H1 (cell line): ENCODE measurements at regions not wholly inside any gene's neighbourhood (a gene's known extent, or its start where the extent isn't known, plus 50 kb on each side); places are given as distances from the start of the nearest gene placed in this dataset.

ENCODE experiments used
- CTCF ChIA-PET: fragments of 300-600 bp; sonication (Branson Sonifier 250); formaldehyde crosslinking; loops from one replicate; lab custom pipeline; 2021; ENCODE audit not compliant: partially characterized antibody; lab: Charles Lee
- POLR2A ChIA-PET: fragments of 300-600 bp; sonication (Branson Sonifier 250); formaldehyde crosslinking; loops from one replicate; lab custom pipeline; 2021; ENCODE audit warnings: inconsistent platforms; ENCODE audit not compliant: partially characterized antibody; lab: Charles Lee
- DNase-seq, 2 experiments: peaks; one replicate each; pipeline versions ENCODE4 v3.0.0 to v3.0.0-alpha.2; 2010 to 2022; ENCODE audit warnings: low spot score in 2 of 2, low read depth in 1 of 2, mixed read lengths in 1 of 2
- FAIRE-seq: peaks from 2 replicates; lab custom pipeline; 2011; peaks lifted over from hg19 to GRCh38; lab: Jason Lieb, UNC
- H2AFZ ChIP-seq: 2 replicates; pipeline ENCODE4 v1.8.1; 2012; ENCODE audit warnings: low read length, inconsistent platforms
- H2AK5ac ChIP-seq: 2 replicates; pipeline ENCODE4 v1.6.1; 2013; ENCODE audit warnings: low read depth, low read length
- H2BK120ac ChIP-seq: replicated peaks from 2 replicates; pipeline ENCODE3; 2013; ENCODE audit warnings: low read depth, low read length, inconsistent platforms
- H2BK12ac ChIP-seq: 2 replicates; pipeline ENCODE4 v1.6.1; 2013; ENCODE audit warnings: low read depth, low read length
- H2BK15ac ChIP-seq: 2 replicates; pipeline ENCODE4 v1.6.1; 2013; ENCODE audit warnings: low read length
- H2BK20ac ChIP-seq: 2 replicates; pipeline ENCODE4 v1.6.1; 2013; ENCODE audit warnings: low read length
- H2BK5ac ChIP-seq: 2 replicates; pipeline ENCODE4 v1.6.1; 2013; ENCODE audit warnings: low read depth, low read length
- H3K14ac ChIP-seq: 2 replicates; pipeline ENCODE4 v1.6.1; 2013; ENCODE audit warnings: inconsistent platforms; ENCODE audit not compliant: insufficient read length
- H3K18ac ChIP-seq: 2 replicates; pipeline ENCODE4 v1.6.1; 2013; ENCODE audit warnings: low read length; ENCODE audit errors: extremely low read depth
- H3K23ac ChIP-seq: 2 replicates; pipeline ENCODE4 v1.6.1; 2013; ENCODE audit warnings: inconsistent platforms; ENCODE audit not compliant: insufficient read length
- H3K23me2 ChIP-seq: 2 replicates; pipeline ENCODE4 v1.6.1; 2013; ENCODE audit warnings: low read depth, low read length
- H3K27ac ChIP-seq: 2 replicates; pipeline ENCODE4 v1.6.1; 2011; ENCODE audit warnings: low read depth, low read length, inconsistent platforms
- H3K27me3 ChIP-seq, 4 experiments: replicated peaks in 1 of 4; 1 replicate in 1 of 4; 2 replicates in 3 of 4; pipeline versions ENCODE4 v1.6.1 to v1.8.1; 2011 to 2013; ENCODE audit warnings: low read length in 3 of 4, mild to moderate bottlenecking in 3 of 4, inconsistent platforms in 2 of 4, mixed read lengths in 2 of 4, moderate library complexity in 1 of 4; ENCODE audit not compliant: control insufficient read depth in 3 of 4, insufficient read depth in 3 of 4; ENCODE audit errors: extremely low read depth in 1 of 4
- H3K36me3 ChIP-seq, 4 experiments: 2 replicates each; pipeline versions ENCODE4 v1.6.1 to v1.8.1; 2011 to 2013; ENCODE audit warnings: mild to moderate bottlenecking in 4 of 4, low read length in 3 of 4, moderate library complexity in 2 of 4, control low read depth in 1 of 4, inconsistent platforms in 1 of 4; ENCODE audit not compliant: insufficient read depth in 4 of 4, control insufficient read depth in 2 of 4
- H3K4ac ChIP-seq: replicated peaks from 2 replicates; pipeline ENCODE3; 2013; ENCODE audit warnings: low read length, low read depth, mixed read lengths, inconsistent platforms; ENCODE audit not compliant: insufficient read length
- H3K4me1 ChIP-seq, 4 experiments: replicated peaks in 1 of 4; 1 replicate in 1 of 4; 2 replicates in 3 of 4; pipeline versions ENCODE4 v1.6.1 to v1.8.1; 2011 to 2013; ENCODE audit warnings: low read length in 3 of 4, inconsistent platforms in 2 of 4, mixed read lengths in 1 of 4; ENCODE audit not compliant: insufficient read depth in 4 of 4, control insufficient read depth in 3 of 4
- H3K4me2 ChIP-seq, 2 experiments: 2 replicates each; pipeline versions ENCODE4 v1.6.1 to v1.8.1; 2011 to 2013; ENCODE audit warnings: low read depth in 2 of 2, low read length in 2 of 2, control low read depth in 1 of 2, inconsistent platforms in 1 of 2, mild to moderate bottlenecking in 1 of 2; ENCODE audit not compliant: insufficient read depth in 1 of 2
- H3K4me3 ChIP-seq, 4 experiments: fragments of 200-600, 300-600 bp in 1 of 4; sonication (generic), shearing (Covaris generic), sonication (Bioruptor Twin) in 1 of 4; 2 replicates each; pipeline versions ENCODE4 v1.5.1 to v1.8.1; 2011 to 2016; ENCODE audit warnings: low read length in 4 of 4, low read depth in 3 of 4, control low read depth in 2 of 4, inconsistent platforms in 2 of 4, mild to moderate bottlenecking in 2 of 4, mixed read lengths in 1 of 4, moderate library complexity in 1 of 4; ENCODE audit not compliant: insufficient read depth in 2 of 4; ENCODE audit errors: extremely low read depth in 1 of 4
- H3K56ac ChIP-seq: replicated peaks from 2 replicates; pipeline ENCODE3; 2013; ENCODE audit warnings: low read depth, mild to moderate bottlenecking, mixed read lengths, low read length, inconsistent platforms; ENCODE audit not compliant: insufficient read length
- H3K79me1 ChIP-seq: 2 replicates; pipeline ENCODE4 v1.6.1; 2013; ENCODE audit warnings: low read depth, low read length, control low read depth
- H3K79me2 ChIP-seq, 2 experiments: 2 replicates each; pipeline versions ENCODE4 v1.6.1 to v1.8.1; 2012 to 2013; ENCODE audit warnings: low read length in 2 of 2, mild to moderate bottlenecking in 2 of 2, inconsistent platforms in 1 of 2; ENCODE audit not compliant: insufficient read depth in 2 of 2, control insufficient read depth in 1 of 2
- H3K9ac ChIP-seq, 4 experiments: replicated peaks in 1 of 4; 1 replicate in 1 of 4; 2 replicates in 3 of 4; pipeline versions ENCODE4 v1.6.1 to v1.8.1; 2011 to 2013; ENCODE audit warnings: low read depth in 3 of 4, low read length in 3 of 4, control low read depth in 2 of 4, mild to moderate bottlenecking in 2 of 4, moderate library complexity in 2 of 4, inconsistent platforms in 1 of 4; ENCODE audit errors: extremely low read depth in 1 of 4
- H3K9me3 ChIP-seq, 2 experiments: 2 replicates each; pipeline versions ENCODE4 v1.6.1 to v1.8.1; 2012 to 2013; ENCODE audit warnings: mild to moderate bottlenecking in 2 of 2, moderate library complexity in 2 of 2, control low read depth in 1 of 2, inconsistent platforms in 1 of 2, low read depth in 1 of 2, low read length in 1 of 2, mixed read lengths in 1 of 2; ENCODE audit not compliant: insufficient read depth in 2 of 2
- H4K20me1 ChIP-seq, 2 experiments: replicated peaks in 1 of 2; 2 replicates each; pipeline versions ENCODE3 to v1.8.1; 2011 to 2013; ENCODE audit warnings: inconsistent platforms in 2 of 2, low read length in 2 of 2, mild to moderate bottlenecking in 1 of 2; ENCODE audit not compliant: insufficient read depth in 2 of 2, control insufficient read depth in 1 of 2
- H4K5ac ChIP-seq: 2 replicates; pipeline ENCODE4 v1.6.1; 2013; ENCODE audit warnings: low read length, low read depth, mixed read lengths, inconsistent platforms; ENCODE audit not compliant: insufficient read length
- H4K8ac ChIP-seq: 2 replicates; pipeline ENCODE4 v1.8.0; 2013; ENCODE audit warnings: mild to moderate bottlenecking, moderate library complexity, low read length, inconsistent platforms; ENCODE audit not compliant: insufficient read depth; ENCODE audit errors: extremely low read depth
- H4K91ac ChIP-seq: replicated peaks from 2 replicates; pipeline ENCODE3; 2013; ENCODE audit warnings: low read length, mixed read lengths, inconsistent platforms; ENCODE audit not compliant: insufficient read length
- EP300 ChIP-seq, 2 experiments: IDR thresholded peaks; 1 replicate in 1 of 2; 2 replicates in 1 of 2; pipeline ENCODE4 v1.6.1; 2011 to 2012; ENCODE audit warnings: low read depth in 2 of 2, low read length in 2 of 2, mild to moderate bottlenecking in 2 of 2, borderline replicate concordance in 1 of 2, inconsistent platforms in 1 of 2, moderate library complexity in 1 of 2
- WGBS, 2 experiments: shearing (Covaris generic) in 1 of 2; methylation state at CpG; one replicate each; pipeline versions ENCODE4 v1.1.6 to v1.1.7; 2013 to 2015; ENCODE audit warnings: low lambda C conversion rate in 2 of 2, mixed read lengths in 2 of 2, inconsistent platforms in 1 of 2, low coverage in 1 of 2, missing lambda C conversion rate in 1 of 2; ENCODE audit not compliant: insufficient replicate concordance in 2 of 2, insufficient coverage in 1 of 2, insufficient read length in 1 of 2; ENCODE audit errors: extremely low coverage in 1 of 2, missing lambda C conversion rate in 1 of 2; 5-methylcytosine and 5-hydroxymethylcytosine counted together

DNA sequence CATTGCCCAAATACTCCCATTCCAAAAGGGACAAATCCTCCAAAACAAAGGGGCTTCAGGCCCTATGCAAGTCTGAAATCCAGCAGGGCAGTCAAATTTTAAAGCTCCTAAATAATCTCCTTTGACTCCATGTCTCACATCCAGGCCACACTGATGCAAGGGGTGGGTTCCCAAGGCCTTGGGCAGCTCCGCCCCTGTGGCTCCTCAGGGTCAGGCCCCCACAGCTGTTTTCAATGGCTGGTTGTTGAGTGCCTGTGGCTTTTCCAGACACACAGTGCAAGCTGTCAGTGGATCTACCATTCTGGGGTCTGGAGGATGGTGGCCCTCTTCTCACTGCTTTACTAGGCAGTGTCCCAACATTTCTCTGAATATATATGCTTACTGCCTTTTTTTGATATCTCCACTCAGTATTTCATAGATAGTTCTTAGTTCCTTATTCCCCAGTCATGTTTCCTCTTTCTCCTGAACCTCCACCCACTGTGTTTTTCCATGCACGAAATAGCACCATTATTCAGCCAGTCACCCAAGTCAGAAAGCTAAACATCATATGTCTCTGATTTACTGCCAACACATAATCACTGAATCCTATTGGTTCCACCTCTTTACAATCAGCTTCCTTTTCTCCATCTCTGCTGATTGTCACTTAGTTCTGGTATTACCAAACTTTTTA lies 172.6 kb upstream of the CACNA2D1 start:
- no peak for TF ChIP-seq EP300 (IDR thresholded peaks at IDR 0.05; ENCODE audit: borderline replicate concordance in 1 of 2, low read depth in 2 of 2, low read length in 2 of 2)
- Histone ChIP-seq H3K79me1 (no peaks in the 10 kb centered on the region), H2AFZ (no peak overlapping the region)

More for the DNA sequence above, 172.6 kb upstream of the CACNA2D1 start:
- no peaks in the 10 kb centered on the region for H3K27me3 ChIP-seq
- DNase-seq = no peak
- FAIRE-seq = no peak
- no peak overlapping the region for H3K4ac ChIP-seq
- no peak overlapping the region for H2BK20ac ChIP-seq
- no peak overlapping the region for H2BK5ac ChIP-seq
- no peak overlapping the region for H3K4me2 ChIP-seq
- H3K36me3 ChIP-seq = no peaks in the 10 kb centered on the region
- no peak overlapping the region for H2BK15ac ChIP-seq
- H3K23me2 ChIP-seq = no peaks in the 10 kb centered on the region; the same call in 1 of the 2 replicates
- no peak overlapping the region for H2BK12ac ChIP-seq
- H2BK120ac ChIP-seq = no peak overlapping the region
- no peak overlapping the region for H4K91ac ChIP-seq
- no peaks in the 10 kb centered on the region for H3K4me1 ChIP-seq
- H3K56ac ChIP-seq = no peak overlapping the region
- ChIA-PET CTCF (interaction anchor here (0.9 kb wide), 1 partner anchor 16 kb away, joined by 3 read pairs; no protein-coding TSS in a partner anchor), POLR2A (no interaction called here)
- no peak overlapping the region for H4K5ac ChIP-seq
- H3K9me3 ChIP-seq = no peaks in the 10 kb centered on the region
- 86% methylated on average over 2 of the region's 2 CpGs; no CpG with 5 or more reads in 1 of the 2 experiments for WGBS, 2 experiments
- H4K20me1 ChIP-seq = no peaks in the 10 kb centered on the region
- no peak overlapping the region for H3K18ac ChIP-seq
- H3K9ac ChIP-seq = no peak overlapping the region
- no peak overlapping the region for H4K8ac ChIP-seq
- no peak overlapping the region for H3K4me3 ChIP-seq
- H3K14ac ChIP-seq = no peak overlapping the region
- no peak overlapping the region for H2AK5ac ChIP-seq
- H3K27ac ChIP-seq = no peak overlapping the region
- no peak overlapping the region for H3K23ac ChIP-seq
- H3K79me2 ChIP-seq = no peaks in the 10 kb centered on the region
